HPDE6-E6E7 (cell line): ENCODE measurements at regions not wholly inside any gene's neighbourhood (a gene's known extent, or its start where the extent isn't known, plus 50 kb on each side); places are given as distances from the start of the nearest gene placed in this dataset.

ENCODE experiments used
- DNase-seq: peaks from one replicate; pipeline ENCODE4 v3.0.0; 2011; ENCODE audit warnings: missing footprints; ENCODE audit errors: extremely low spot score

DNA sequence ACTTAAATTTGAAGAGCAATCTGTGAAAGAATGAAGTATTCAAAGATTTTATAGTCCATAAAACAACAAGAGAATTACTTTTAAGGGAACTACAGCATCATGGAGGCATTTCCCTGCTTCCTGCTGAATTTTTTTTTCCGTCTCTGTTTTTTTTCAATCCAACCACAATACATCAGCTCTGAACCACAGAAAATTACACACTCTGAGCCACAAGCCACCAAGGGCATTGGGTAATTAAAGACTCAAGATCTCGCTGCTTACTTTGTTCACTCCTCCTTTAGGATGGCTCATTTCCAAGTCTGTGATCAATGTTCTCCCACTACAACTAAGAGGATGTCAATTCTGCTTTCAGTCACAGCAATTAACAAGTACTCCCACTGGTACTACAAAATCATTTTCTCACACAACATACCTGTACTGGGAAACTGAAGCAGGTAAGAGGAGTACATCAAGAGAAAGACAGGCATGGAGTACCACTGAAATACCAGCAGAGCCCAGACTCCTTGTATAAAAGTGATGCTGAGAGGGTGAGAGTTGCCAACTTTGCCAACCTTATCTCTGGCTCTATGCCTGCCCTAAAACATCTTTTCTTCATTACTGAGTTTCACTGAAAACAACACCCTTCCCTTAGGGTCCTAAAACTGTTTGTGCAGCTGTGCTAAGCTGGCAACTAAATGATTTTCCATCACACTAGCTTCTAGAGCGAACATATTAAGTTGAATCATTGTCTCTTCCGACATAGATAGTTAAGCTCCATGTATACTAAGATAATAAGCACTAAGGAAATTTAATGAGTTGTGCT is 105.8 kb upstream of the MAGEB18 start:
- no peak for DNase-seq

DNA sequence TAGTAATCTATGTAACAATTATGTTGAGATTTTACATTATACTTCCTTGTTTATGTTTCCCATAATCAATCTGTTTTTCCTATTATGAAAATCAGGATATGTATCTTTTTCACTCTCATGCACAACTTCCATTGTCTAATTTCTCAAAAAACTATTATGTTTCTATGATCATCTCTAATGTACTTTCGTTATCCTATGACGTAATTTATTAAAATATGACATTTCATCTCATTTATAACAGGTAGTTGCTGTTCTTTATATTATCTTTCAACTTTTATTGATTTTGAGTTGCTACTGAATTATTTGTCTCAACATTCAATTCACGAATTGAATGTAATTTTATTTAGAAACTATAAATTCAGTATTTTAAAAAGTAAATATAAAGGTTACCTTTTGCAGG is 100.8 kb upstream of the MAGEB18 start:
- DNase-seq = no peak

DNA sequence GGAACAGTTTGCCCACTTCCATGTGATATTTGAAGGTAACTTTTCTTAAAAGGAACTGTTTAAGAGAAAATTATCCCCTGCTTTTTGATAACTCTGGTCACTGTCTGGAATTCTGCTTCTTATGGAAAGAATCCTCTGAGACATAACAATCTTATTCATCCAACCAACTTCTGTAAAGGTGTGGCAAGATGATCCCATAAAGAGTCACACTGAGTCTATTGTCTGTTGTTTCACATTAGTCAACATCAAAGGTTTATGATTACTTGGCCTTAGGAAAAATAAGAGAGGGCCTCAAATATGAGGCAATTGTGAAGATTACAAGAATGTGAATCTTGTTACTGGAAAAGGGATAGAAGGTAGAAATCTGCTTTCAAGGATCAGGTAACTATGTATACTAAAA is 88.0 kb upstream of the MAGEB18 start:
- DNase-seq = no peak

DNA sequence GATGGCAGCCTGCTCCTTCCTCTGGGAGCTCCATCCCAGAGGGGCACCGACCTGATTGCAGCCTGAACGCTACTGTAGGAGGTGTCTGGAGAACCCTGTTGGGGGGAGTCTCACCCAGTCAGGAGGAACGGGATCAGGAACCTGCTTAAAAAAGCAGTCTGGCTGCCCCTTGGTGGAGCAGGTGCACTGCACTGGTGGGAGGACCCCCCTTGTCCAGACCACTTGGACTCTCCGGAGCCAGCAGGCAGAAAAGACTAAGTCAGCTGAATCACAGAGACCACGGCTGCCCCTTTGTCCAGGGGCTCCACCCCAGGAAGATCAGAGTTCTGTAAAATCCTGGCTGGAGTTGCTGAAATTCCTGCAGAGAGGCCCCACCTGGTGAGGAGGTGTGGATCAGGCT is 67.3 kb upstream of the MAGEB18 start:
- no peak for DNase-seq

DNA sequence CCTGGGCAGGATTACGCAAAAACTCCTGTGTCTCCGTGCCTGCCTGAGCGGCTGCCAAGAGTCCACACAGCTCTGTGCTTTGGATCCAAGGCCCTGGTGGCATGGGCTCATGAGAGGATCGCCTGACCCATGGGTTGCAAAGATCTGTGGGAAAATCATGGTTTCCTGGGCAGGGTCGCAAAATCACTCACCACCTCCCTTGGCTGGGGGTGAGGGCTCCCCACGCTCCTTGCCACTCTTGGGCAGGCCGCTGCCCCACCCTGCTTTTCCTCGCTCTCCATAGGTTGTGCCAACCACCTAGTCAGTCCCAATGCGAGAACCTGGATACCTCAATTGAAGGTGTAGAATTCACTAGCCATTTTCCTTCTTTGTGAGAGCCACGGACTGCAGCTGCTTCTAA is 66.5 kb upstream of the MAGEB18 start:
- DNase-seq = no peak

DNA sequence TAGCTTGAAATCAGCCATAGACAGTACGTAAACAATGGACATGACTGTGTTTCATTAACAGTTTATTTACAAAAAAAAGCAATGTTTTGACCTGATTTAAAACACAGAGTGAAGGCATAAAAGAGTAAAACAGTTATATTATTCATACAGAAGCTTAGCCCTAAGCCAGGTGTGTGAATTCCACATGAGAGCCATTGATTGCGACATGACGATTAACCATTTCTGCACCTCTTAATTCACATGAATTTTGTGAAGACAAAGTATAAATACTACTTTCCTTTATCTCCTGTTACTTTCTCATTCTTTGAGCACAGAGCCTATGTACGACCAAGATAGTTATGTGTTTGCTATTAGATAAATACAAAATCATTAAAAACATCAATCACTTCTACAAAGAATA is 55.0 kb upstream of the MAGEB18 start:
- DNase-seq = no peak
